GM19023 (cell line): ENCODE measurements at regions not wholly inside any gene's neighbourhood (a gene's known extent, or its start where the extent isn't known, plus 50 kb on each side); places are given as distances from the start of the nearest gene placed in this dataset.
A peak's percentile ranks its signal among the peaks of the same experiment; 100 is the strongest.

Experiments
- ATAC-seq: cut with Tn5 transposase; IDR thresholded peaks from one replicate; pipeline ENCODE4 v1.9.1; 2021; ENCODE audit warnings: mild to moderate bottlenecking, moderate library complexity; ENCODE audit not compliant: unreplicated experiment

DNA sequence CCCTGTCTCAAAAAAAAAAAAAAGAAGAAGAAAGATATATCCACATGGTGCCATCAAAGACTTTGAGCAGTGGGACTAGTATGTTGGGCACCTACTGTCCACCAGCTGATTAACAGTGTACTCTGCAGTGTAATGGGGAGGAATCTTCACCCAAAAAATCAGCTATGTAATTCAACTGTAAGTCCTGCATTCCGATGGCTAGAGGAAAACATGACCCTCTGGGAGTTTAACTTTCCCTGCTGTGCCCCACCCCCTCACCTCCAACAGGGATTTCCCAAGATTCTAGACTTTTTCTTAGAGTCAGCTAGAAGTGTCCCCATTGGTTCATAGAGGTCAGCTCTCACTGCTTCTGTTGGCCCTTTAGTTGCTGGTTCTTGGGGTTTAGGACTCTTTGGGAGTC, 221.2 kb upstream of the CLINT1 start:
- no peak for ATAC-seq

DNA sequence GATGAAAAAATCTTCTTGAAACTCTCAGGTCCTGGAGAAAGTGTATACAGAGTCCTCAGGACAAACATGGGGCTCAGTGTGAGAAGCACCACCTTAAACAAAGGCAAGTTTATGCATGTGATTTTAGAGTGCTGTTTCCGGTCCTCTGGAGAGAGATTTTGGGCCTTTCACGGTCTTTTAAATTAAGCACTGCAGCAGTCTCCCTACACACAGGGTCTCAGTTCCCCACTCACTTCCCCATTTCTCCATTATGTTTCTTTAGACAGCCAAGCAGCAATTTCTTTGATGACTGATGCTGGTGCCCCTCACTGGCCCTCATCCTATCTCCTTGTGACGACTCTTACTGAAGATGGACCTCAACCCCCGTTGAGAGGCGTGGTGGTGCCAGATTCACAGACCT, 220.2 kb upstream of the CLINT1 start:
- no peak for ATAC-seq

DNA sequence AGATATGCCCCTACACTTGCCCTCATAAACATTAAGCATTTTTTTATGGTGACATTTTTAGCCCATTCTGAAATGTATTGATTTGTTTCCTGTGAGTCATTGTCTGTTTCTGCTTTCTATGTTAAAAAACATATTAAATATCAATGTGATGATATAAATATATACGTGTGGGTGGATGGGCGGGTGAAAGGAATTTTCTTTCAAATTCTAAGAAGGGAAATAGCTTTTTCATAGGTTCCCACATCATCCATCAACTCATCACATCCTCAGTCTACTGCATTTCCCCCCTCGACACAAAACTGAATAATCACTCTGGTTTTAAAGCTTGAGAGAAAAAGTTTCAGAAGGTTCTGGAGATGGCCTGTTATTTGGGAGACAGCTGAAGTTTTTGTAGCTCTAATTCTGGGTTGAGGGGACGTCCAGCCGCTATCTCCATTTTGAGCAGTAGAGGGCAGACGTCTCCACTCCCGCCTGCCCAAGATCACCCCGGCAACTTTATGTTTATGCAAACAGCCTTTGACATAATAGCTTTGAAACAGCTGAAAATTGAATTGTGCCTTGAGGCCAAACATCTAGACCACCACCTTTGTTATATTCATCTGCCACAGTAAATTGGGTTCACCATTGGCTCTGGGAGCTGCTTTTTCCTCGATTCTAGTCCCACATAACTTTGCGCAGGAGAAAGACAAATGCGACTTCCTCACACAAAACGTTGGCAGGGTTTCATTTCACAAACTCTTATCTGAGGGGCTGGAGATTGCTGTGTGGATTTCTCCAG, 216.2 kb upstream of the CLINT1 start:
- ATAC-seq, result peak; percentile 63

DNA sequence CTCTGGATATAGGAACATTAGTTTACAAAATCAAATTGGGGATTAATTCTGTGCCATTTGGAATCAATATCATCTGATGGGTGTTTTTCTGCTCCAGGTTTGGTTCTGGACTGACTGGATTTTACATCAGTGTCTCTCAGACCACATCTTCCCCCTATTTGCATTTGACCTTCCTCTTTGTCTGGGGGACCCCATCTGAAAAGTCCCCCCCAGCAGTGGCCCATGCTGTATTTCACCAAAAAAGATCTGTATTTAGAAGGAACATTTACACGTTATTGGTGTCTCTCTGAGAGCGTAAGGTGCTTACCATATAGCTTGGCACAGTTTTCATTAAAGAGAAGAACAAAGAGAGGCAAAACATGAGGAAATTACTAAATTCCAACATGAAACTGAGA, 215.6 kb upstream of the CLINT1 start:
- no peak for ATAC-seq

GRCh38 chr5:158070859-158071258, 211.9 kb upstream of the CLINT1 start:
- ATAC-seq, result no peak

- no peak for ATAC-seq
Measured at GRCh38 chr5:158069838-158070237, 210.9 kb upstream of the CLINT1 start.

DNA sequence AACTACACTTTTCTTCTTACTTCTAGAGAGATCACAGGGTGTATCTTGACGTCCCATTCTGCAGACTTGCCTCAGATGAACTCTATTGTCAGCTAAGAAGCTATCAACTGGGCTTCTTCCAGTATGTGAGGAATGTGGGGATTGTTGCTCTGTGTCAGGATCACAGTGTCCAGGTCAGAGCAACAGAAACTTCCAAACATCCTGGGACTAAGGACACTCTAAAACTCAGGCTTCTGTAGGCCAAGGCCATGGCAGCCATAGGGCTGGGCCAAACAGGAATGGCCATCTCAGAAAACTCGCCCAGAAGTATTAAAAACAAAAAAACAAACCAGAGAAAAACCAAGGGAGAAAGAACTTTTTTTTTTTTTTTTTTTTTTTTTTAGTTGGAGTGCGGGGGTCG, 210.0 kb upstream of the CLINT1 start:
- ATAC-seq, result no peak

DNA sequence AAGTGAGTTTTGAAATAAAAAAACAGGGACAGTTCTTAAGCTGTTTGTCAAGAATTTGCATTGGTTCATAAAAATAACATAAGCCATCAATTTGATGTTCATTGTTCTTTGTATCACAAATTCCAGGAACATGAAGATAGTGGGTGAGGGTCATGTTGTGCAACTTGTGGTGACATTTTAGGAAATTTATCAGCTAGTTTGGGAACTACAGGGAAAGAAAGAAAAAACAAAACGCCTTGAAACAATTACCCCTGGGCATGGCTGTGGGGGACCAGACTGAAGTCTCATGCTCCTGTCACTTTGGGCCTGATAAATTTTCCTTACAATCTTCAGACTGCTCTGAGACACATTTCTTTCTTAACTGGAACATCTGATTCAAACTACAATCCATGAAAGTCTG, 207.1 kb upstream of the CLINT1 start:
- no peak for ATAC-seq

GRCh38 chr5:158064334-158065123, 205.6 kb upstream of the CLINT1 start:
- no peak for ATAC-seq

DNA sequence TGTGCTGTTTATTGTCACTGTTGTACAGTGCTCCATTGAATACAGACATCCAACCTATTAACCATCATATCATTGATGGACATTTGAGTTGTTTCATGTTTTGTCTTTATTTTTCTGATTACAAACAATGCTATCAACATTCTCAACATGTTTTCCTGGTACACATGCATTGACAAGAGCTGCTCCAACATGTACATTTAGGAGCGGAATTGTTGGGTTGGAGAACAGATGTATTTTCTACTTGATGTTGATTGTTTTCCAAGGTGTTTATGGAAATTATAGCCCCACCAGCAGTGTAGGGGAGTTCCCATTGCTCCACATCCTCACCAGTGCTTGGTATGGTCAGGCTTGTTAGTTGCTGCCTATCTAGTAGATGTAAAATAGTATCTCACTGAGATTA, 204.1 kb upstream of the CLINT1 start:
- ATAC-seq, result no peak

GRCh38 chr5:158061451-158061850, 202.5 kb upstream of the CLINT1 start:
- ATAC-seq, result no peak

DNA sequence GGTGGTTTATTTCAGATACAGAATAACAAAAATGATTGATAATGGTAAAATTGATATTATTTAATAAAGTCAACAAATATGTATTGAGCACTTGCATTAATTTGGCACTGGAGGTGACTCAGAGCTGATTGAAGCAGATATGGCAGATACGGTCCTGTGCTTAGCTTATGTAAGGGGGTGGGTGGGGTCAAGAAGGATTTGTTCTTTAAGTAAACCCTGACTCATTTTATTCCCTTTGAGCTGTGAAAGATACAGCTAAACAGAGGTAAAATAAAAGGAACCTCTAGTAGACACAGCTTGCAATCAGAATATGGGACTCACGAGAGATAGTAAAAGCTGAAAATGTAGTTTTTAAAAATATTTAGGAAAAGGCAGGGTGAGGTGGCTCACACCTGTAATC, 201.3 kb upstream of the CLINT1 start:
- ATAC-seq, result no peak

DNA sequence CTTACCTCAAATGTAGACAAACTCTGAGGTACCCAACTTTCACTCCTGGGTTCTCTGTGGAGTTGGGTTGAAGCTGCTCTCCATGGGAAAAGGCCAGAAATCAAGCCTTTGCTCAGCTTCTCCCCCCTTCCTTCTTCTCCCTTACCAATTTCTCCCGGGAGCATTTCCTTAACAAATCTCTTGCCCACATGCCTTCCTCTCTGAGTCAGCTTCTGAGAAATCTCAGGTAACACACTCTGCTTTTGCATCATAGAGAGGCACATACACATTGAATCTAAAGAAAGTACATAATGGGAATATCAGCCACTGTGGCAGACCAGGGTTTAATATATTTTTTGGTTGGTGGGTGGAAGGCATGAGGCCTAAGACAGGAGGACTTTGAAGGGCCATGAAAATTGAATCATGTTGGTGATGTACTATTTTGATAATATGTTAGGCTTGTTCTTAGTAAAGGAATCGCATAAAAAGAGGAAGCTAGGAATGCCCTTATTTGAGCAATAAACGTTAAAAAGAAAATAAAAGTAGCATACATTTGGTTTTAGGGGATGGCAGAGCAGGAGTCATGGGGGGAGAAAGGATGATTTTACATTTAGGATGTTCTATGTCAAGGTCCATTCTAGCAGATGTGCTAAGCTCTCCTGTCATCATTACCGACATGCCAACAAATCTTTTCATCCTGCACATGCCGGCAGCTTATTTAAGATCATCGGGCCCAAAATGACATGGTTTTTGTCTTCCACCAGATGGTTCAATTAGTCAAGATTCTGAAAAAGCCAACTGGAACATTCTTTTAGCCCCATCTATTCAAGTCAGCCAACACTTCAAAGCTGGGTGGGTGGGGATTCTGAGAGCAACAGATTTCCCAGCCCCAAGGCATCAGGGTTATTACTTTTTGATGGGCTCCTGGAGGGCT, 199.5 kb upstream of the CLINT1 start:
- no peak for ATAC-seq

DNA sequence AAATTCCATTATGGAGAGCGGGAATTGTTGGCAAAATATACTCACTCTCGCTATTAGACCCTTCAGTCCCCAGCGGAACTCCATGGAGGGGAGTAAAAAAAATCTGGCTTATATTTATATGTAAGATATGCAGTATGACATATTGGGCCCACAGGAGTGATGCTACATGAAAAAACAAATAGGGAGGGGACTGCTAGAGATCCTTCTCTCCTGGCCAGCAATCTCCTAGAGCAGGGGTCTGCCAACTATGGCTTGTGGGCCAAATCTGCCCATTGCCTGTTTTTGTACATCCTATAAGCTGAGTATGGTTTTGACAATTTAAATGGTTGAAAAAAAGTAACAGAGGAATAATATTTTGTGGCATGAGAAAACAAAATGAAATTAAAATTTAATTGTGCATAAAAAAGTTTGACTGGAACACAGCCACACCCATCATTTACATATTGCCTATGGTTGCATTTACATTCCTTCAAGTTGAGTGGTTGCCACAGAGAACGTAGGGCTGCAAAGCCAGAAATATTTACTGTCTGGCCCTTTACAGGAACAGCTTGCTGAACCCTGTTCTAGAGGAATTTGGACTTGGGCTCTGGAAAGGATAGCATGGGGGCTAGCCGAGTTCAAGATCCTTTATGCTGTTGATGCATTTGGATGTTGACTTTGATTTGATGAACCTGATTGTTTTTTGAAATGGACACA, 197.3 kb upstream of the CLINT1 start:
- no peak for ATAC-seq

GRCh38 chr5:158055111-158055501, 196.2 kb upstream of the CLINT1 start:
- no peak for ATAC-seq

- ATAC-seq, result no peak
Measured at GRCh38 chr5:158054223-158055110, 195.5 kb upstream of the CLINT1 start.

GRCh38 chr5:158051036-158051435, 192.1 kb upstream of the CLINT1 start:
- no peak for ATAC-seq

DNA sequence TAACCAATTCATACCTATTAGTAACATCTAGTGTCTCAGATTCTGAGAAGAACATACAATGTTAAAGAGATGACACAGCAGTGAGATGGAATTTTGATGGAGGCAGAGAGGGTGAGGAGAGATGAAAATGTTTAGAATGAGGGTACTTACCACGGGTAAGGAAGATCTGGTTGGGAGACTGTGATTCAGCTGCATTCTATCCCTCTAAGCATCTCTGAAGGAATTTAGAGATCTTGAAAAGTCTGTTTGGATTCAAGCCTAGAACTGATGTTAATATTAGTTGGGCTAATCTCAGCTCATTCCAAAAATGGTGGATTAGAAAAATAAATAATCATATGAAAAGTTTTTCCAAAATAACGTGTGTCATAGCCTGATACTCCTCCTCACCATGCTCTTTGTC, 191.5 kb upstream of the CLINT1 start:
- ATAC-seq, result no peak

- ATAC-seq, result no peak
Measured at GRCh38 chr5:158049459-158049858, 190.5 kb upstream of the CLINT1 start.

DNA sequence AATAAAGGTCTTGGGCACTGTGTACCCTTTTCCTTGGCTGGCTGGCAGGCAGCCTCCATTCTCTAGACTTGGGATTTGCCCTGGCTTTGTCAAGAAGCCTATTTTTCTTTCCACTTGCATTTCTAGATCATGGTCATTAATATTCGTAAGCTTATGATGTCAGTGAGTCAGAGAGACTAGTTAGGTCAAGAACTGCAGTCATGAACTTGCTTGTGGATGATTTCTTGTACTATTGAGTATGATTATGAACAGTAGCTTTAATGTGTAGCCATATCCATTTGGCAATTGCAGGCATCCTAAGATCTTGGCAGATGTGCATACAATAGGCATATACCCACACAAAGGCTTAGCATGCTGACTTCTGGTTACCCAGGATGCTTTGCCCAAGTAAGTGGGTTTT, 186.8 kb upstream of the CLINT1 start:
- ATAC-seq, result no peak
